Esophagus muscularis mucosa (tissue), 4 donors: ENCODE measurements at regions not wholly inside any gene's neighbourhood (a gene's known extent, or its start where the extent isn't known, plus 50 kb on each side); places are given as distances from the start of the nearest gene placed in this dataset.

Experiments
- DNase-seq: peaks from one replicate; pipeline ENCODE4 v3.0.0-alpha.2; 2017; ENCODE audit errors: extremely low spot score
- H3K27ac ChIP-seq, 4 donors: fragments of 200-600 bp; sonication (generic); replicated peaks in 1 of 4; 1 replicate in 3 of 4; 2 replicates in 1 of 4; pipeline ENCODE4 v1.5.1; 2016 to 2019; ENCODE audit warnings: mild to moderate bottlenecking in 1 of 4
- H3K27me3 ChIP-seq, 4 donors: fragments of 200-600 bp; sonication (generic); one replicate each; pipeline versions ENCODE4 v1.5.1 to v1.6.0; 2016 to 2019
- H3K36me3 ChIP-seq, 4 donors: fragments of 200-600 bp; sonication (generic); one replicate each; pipeline ENCODE4 v1.5.1; 2016 to 2019
- H3K4me1 ChIP-seq, 4 donors: fragments of 200-600 bp; sonication (generic); one replicate each; pipeline ENCODE4 v1.5.1; 2016 to 2019
- H3K4me3 ChIP-seq, 4 donors: fragments of 200-600 bp; sonication (generic); 1 replicate in 2 of 4; 2 replicates in 2 of 4; pipeline ENCODE4 v1.5.1; 2016 to 2019; ENCODE audit warnings: mild to moderate bottlenecking in 4 of 4, moderate library complexity in 1 of 4
- H3K9me3 ChIP-seq, 4 donors: fragments of 200-600 bp; sonication (generic); 1 replicate in 3 of 4; 2 replicates in 1 of 4; pipeline ENCODE4 v1.5.1; 2016 to 2019
- EP300 ChIP-seq: sonication (generic); formaldehyde crosslinking; IDR thresholded peaks from one replicate; pipeline ENCODE4 v1.6.1; 2017; ENCODE audit warnings: antibody characterized with exemption
- POLR2A ChIP-seq: fragments of 450-650 bp; IDR thresholded peaks from one replicate; pipeline ENCODE4 v1.6.1; 2017; ENCODE audit warnings: antibody characterized with exemption, moderate library complexity, mild to moderate bottlenecking, low read depth
- POLR2AphosphoS5 ChIP-seq, 2 donors: sonication (generic); formaldehyde crosslinking; IDR thresholded peaks; one replicate each; pipeline ENCODE4 v1.6.1; 2017; ENCODE audit warnings: antibody characterized with exemption in 2 of 2
- WGBS: methylation state at CpG from one replicate; pipeline ENCODE4 v1.1.5; 2018; 5-methylcytosine and 5-hydroxymethylcytosine counted together
- intact Hi-C: fragments of 100-400 bp; cut with DNase I; formaldehyde crosslinking; loops from one replicate; pipeline ENCODE4 v1.15.1; 2023
- TF ChIP-seq, protein P1 (sequence below), 3 experiments: fragments of 200-600 bp in 2 of 3; fragments of 450-650 bp in 1 of 3; sonication (generic) in 2 of 3; IDR thresholded peaks; one replicate each; pipeline ENCODE4 v1.5.1; 2017 to 2019; ENCODE audit warnings: antibody characterized with exemption in 3 of 3, mild to moderate bottlenecking in 2 of 3, moderate library complexity in 1 of 3

DNA sequence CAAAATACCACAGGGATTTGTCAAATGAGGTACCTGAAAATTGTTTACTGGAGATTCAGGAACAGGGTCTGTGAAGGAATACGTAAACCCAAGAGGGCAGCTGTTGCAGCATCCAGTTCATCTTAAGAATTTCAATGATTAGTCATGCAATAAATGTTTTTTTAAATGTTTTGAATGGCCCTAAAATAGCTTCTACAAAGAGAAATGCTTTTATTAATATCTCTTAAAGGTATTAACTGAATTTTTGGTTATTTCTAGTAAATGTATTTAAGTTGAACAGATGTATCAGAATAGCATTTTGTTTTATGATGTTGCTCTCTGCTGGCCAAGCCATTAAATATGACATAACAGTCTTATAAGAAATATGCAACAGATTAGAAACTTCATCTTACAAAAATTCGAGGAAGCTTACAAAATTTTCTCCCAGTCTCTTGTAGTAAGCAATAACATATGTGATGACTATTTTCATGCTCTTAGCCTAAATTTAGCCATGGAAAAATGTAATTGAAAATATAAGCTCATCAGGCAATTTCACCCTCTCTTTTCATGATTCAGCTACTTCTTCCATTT, 863.9 kb downstream of the SUCLG1 start:
- H3K4me3 ChIP-seq: no peak overlapping the region
- H3K27ac ChIP-seq: no peak overlapping the region
- intact Hi-C loops: no loop called here
- DNase-seq: no peak
- 63% methylated on average over 2 of the region's 2 CpGs for WGBS
- no peaks in the 10 kb centered on the region for H3K27me3 ChIP-seq
- TF ChIP-seq POLR2A: no peak
- TF ChIP-seq, protein P1, sequence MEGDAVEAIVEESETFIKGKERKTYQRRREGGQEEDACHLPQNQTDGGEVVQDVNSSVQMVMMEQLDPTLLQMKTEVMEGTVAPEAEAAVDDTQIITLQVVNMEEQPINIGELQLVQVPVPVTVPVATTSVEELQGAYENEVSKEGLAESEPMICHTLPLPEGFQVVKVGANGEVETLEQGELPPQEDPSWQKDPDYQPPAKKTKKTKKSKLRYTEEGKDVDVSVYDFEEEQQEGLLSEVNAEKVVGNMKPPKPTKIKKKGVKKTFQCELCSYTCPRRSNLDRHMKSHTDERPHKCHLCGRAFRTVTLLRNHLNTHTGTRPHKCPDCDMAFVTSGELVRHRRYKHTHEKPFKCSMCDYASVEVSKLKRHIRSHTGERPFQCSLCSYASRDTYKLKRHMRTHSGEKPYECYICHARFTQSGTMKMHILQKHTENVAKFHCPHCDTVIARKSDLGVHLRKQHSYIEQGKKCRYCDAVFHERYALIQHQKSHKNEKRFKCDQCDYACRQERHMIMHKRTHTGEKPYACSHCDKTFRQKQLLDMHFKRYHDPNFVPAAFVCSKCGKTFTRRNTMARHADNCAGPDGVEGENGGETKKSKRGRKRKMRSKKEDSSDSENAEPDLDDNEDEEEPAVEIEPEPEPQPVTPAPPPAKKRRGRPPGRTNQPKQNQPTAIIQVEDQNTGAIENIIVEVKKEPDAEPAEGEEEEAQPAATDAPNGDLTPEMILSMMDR (IDR thresholded peaks at IDR 0.05): no peak
- TF ChIP-seq POLR2AphosphoS5 (IDR thresholded peaks at IDR 0.05): no peak
- TF ChIP-seq EP300: no peak
- H3K36me3 ChIP-seq: no peaks in the 10 kb centered on the region
- H3K9me3 ChIP-seq: no peaks in the 10 kb centered on the region
- H3K4me1 ChIP-seq: no peaks in the 10 kb centered on the region

- no peak for DNase-seq
- intact Hi-C loops: no loop called here
- Histone ChIP-seq H3K27me3 (no peaks in the 10 kb centered on the region), H3K9me3 (no peaks in the 10 kb centered on the region), H3K36me3 (no peaks in the 10 kb centered on the region), H3K4me1 (no peaks in the 10 kb centered on the region), H3K27ac (no peak overlapping the region), H3K4me3 (no peak overlapping the region)
- 82% methylated on average over 5 of the region's 5 CpGs for WGBS
- TF ChIP-seq POLR2AphosphoS5 (IDR thresholded peaks at IDR 0.05) (no peak), POLR2A (no peak), EP300 (no peak)
- TF ChIP-seq, protein P1 (IDR thresholded peaks at IDR 0.05): no peak
These were observed 864.6 kb downstream of the SUCLG1 start for GRCh38 chr2:83594241-83595120.

GRCh38 chr2:83587309-83587708, 871.8 kb downstream of the SUCLG1 start:
- 74% methylated on average over 4 of the region's 4 CpGs for WGBS
- no peak overlapping the region for H3K27ac ChIP-seq
- no peak for DNase-seq
- H3K36me3 ChIP-seq: no peaks in the 10 kb centered on the region
- no peaks in the 10 kb centered on the region for H3K9me3 ChIP-seq
- TF ChIP-seq POLR2A: no peak
- no peak for TF ChIP-seq POLR2AphosphoS5 (IDR thresholded peaks at IDR 0.05)
- TF ChIP-seq, protein P1 (IDR thresholded peaks at IDR 0.05): no peak
- no peak for TF ChIP-seq EP300
- peaks cover 0 to 5% (median 0%) of the 10 kb centered on the region in 4 donors for H3K4me1 ChIP-seq
- intact Hi-C loops: no loop called here
- H3K27me3 ChIP-seq: no peaks in the 10 kb centered on the region
- no peak overlapping the region for H3K4me3 ChIP-seq

GRCh38 chr2:83585250-83585649, 873.8 kb downstream of the SUCLG1 start:
- H3K27ac ChIP-seq: no peak overlapping the region
- 84% methylated on average over 2 of the region's 2 CpGs for WGBS
- TF ChIP-seq POLR2A (no peak), EP300 (no peak), POLR2AphosphoS5 (IDR thresholded peaks at IDR 0.05) (no peak)
- TF ChIP-seq, protein P1 (IDR thresholded peaks at IDR 0.05): no peak
- H3K4me1 ChIP-seq: peaks cover 0 to 5% (median 0%) of the 10 kb centered on the region in 4 donors
- H3K36me3 ChIP-seq: no peaks in the 10 kb centered on the region
- intact Hi-C loops: no loop called here
- H3K9me3 ChIP-seq: no peaks in the 10 kb centered on the region
- no peak overlapping the region for H3K4me3 ChIP-seq
- no peaks in the 10 kb centered on the region for H3K27me3 ChIP-seq
- DNase-seq: no peak
